SK-N-SH treated with all-trans-retinoic acid at 6 μM for 48 hours (cell line): ENCODE measurements at regions not wholly inside any gene's neighbourhood (a gene's known extent, or its start where the extent isn't known, plus 50 kb on each side); places are given as distances from the start of the nearest gene placed in this dataset.

ENCODE experiments used
- ATAC-seq: fragments of 200-7000 bp; cut with Tn5 transposase; 3 replicates; pipeline ENCODE4 v1.9.1; 2020; ENCODE audit warnings: mild to moderate bottlenecking, moderate library complexity
- ARNTL ChIP-seq: fragments of 450-650 bp; formaldehyde crosslinking; IDR thresholded peaks from 2 replicates; pipeline ENCODE4 v1.5.0; 2020; ENCODE audit warnings: low read depth, mild to moderate bottlenecking, moderate library complexity, borderline replicate concordance
- CSDC2 ChIP-seq: fragments of 250-450 bp; sonication (Bioruptor Pico); IDR thresholded peaks from 2 replicates; pipeline ENCODE4 v1.5.0; 2020; ENCODE audit warnings: mild to moderate bottlenecking, moderate library complexity
- ESRRG ChIP-seq: fragments of 250-450 bp; sonication (Bioruptor Pico); IDR thresholded peaks from 2 replicates; pipeline ENCODE4 v1.6.1; 2021; ENCODE audit warnings: mild to moderate bottlenecking
- GLIS3 ChIP-seq: fragments of 250-450 bp; sonication (Bioruptor Pico); IDR thresholded peaks from 2 replicates; pipeline ENCODE4 v1.5.0; 2020; ENCODE audit warnings: mild to moderate bottlenecking, moderate library complexity
- ISL1 ChIP-seq: fragments of 250-450 bp; sonication (Bioruptor Pico); IDR thresholded peaks from 2 replicates; pipeline ENCODE4 v2.1.2; 2022; ENCODE audit warnings: mild to moderate bottlenecking, moderate library complexity
- OSR1 ChIP-seq: fragments of 250-450 bp; sonication (Bioruptor Pico); IDR thresholded peaks from 2 replicates; pipeline ENCODE4 v1.8.0; 2022; ENCODE audit warnings: moderate library complexity, mild to moderate bottlenecking, inconsistent platforms
- PPARA ChIP-seq: fragments of 250-450 bp; sonication (Bioruptor Pico); IDR thresholded peaks from 2 replicates; pipeline ENCODE4 v1.5.0; 2020; ENCODE audit warnings: mild to moderate bottlenecking, borderline replicate concordance
- RARB ChIP-seq: fragments of 250-450 bp; sonication (Bioruptor Pico); IDR thresholded peaks from 2 replicates; pipeline ENCODE4 v1.8.0; 2021; ENCODE audit warnings: mild to moderate bottlenecking, moderate library complexity
- SNAI2 ChIP-seq: fragments of 250-450 bp; sonication (Bioruptor Pico); IDR thresholded peaks from 2 replicates; pipeline ENCODE4 v1.5.0; 2020; ENCODE audit warnings: mild to moderate bottlenecking, moderate library complexity
- TOX ChIP-seq: fragments of 250-450 bp; sonication (Bioruptor Pico); IDR thresholded peaks from 2 replicates; pipeline ENCODE4 v1.8.0; 2021; ENCODE audit warnings: mild to moderate bottlenecking, moderate library complexity, borderline replicate concordance
- ZFP3 ChIP-seq: fragments of 250-450 bp; sonication (Bioruptor Pico); IDR thresholded peaks from 2 replicates; pipeline ENCODE4 v1.5.0; 2020; ENCODE audit warnings: mild to moderate bottlenecking, moderate library complexity
- ZFP30 ChIP-seq: fragments of 450-650 bp; formaldehyde crosslinking; IDR thresholded peaks from 2 replicates; pipeline ENCODE4 v1.5.0; 2022; ENCODE audit warnings: mild to moderate bottlenecking, moderate library complexity
- ZNF565 ChIP-seq: fragments of 450-650 bp; formaldehyde crosslinking; conservative IDR thresholded peaks from 2 replicates; pipeline ENCODE4 v1.5.0; 2020; ENCODE audit warnings: low read depth, mild to moderate bottlenecking, moderate library complexity
- ZNF70 ChIP-seq: fragments of 450-650 bp; formaldehyde crosslinking; IDR thresholded peaks from 2 replicates; pipeline ENCODE4 v1.5.0; 2020; ENCODE audit warnings: mild to moderate bottlenecking, moderate library complexity
- ZNF8 ChIP-seq: fragments of 450-650 bp; formaldehyde crosslinking; IDR thresholded peaks from 2 replicates; pipeline ENCODE4 v1.5.0; 2020; ENCODE audit warnings: mild to moderate bottlenecking, moderate library complexity
- TF ChIP-seq, protein P1 (sequence below): fragments of 250-450 bp; sonication (Bioruptor Pico); IDR thresholded peaks from 2 replicates; pipeline ENCODE4 v1.5.0; 2020; ENCODE audit warnings: mild to moderate bottlenecking, moderate library complexity
- TF ChIP-seq, protein P2 (sequence below): fragments of 250-450 bp; sonication (Bioruptor Pico); IDR thresholded peaks from 2 replicates; pipeline ENCODE4 v1.8.0; 2021; ENCODE audit warnings: low read depth, mild to moderate bottlenecking, moderate library complexity, borderline replicate concordance
- TF ChIP-seq, protein P3 (sequence below): fragments of 250-450 bp; sonication (Bioruptor Pico); IDR thresholded peaks from 2 replicates; pipeline ENCODE4 v1.5.1; 2020; ENCODE audit warnings: low read depth, mild to moderate bottlenecking, moderate library complexity
- TF ChIP-seq, protein P4 (sequence below): fragments of 250-450 bp; sonication (Bioruptor Pico); IDR thresholded peaks from 2 replicates; pipeline ENCODE4 v1.5.1; 2021; ENCODE audit warnings: mild to moderate bottlenecking, moderate library complexity

DNA sequence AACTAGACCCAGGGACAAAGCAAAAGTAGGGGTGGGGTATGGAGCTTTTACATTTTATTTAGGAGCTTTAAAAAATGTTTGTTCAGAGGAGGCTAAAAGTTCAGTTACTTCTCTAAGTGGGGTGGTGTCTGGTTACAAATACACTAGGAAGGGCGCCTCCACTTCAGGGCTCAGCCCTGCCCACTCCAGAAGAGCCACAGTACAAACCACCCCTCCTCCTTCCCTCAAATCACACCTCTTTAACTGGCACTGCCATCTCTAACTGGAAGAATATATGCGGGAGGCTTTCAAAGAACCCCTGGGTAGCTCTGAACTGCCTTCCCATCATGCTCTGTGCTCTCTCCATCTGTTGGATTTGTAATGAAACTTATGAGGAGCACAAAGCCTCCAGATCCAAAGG, 98.8 kb upstream of the NFIB start:
- TF ChIP-seq RARB = no peak
- TF ChIP-seq, protein P1, sequence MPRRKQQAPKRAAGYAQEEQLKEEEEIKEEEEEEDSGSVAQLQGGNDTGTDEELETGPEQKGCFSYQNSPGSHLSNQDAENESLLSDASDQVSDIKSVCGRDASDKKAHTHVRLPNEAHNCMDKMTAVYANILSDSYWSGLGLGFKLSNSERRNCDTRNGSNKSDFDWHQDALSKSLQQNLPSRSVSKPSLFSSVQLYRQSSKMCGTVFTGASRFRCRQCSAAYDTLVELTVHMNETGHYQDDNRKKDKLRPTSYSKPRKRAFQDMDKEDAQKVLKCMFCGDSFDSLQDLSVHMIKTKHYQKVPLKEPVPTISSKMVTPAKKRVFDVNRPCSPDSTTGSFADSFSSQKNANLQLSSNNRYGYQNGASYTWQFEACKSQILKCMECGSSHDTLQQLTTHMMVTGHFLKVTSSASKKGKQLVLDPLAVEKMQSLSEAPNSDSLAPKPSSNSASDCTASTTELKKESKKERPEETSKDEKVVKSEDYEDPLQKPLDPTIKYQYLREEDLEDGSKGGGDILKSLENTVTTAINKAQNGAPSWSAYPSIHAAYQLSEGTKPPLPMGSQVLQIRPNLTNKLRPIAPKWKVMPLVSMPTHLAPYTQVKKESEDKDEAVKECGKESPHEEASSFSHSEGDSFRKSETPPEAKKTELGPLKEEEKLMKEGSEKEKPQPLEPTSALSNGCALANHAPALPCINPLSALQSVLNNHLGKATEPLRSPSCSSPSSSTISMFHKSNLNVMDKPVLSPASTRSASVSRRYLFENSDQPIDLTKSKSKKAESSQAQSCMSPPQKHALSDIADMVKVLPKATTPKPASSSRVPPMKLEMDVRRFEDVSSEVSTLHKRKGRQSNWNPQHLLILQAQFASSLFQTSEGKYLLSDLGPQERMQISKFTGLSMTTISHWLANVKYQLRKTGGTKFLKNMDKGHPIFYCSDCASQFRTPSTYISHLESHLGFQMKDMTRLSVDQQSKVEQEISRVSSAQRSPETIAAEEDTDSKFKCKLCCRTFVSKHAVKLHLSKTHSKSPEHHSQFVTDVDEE = no peak
- no peak for TF ChIP-seq ZFP30
- TF ChIP-seq ZNF565 (CRISPR knock-in tag) = no peak
- no peak for TF ChIP-seq TOX
- no peak for TF ChIP-seq ESRRG (CRISPR knock-in tag)
- TF ChIP-seq, protein P2, sequence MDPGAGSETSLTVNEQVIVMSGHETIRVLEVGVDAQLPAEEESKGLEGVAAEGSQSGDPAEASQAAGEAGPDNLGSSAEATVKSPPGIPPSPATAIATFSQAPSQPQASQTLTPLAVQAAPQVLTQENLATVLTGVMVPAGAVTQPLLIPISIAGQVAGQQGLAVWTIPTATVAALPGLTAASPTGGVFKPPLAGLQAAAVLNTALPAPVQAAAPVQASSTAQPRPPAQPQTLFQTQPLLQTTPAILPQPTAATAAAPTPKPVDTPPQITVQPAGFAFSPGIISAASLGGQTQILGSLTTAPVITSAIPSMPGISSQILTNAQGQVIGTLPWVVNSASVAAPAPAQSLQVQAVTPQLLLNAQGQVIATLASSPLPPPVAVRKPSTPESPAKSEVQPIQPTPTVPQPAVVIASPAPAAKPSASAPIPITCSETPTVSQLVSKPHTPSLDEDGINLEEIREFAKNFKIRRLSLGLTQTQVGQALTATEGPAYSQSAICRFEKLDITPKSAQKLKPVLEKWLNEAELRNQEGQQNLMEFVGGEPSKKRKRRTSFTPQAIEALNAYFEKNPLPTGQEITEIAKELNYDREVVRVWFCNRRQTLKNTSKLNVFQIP (CRISPR knock-in tag) = no peak
- no peak for TF ChIP-seq ARNTL
- TF ChIP-seq ZFP3 (CRISPR knock-in tag) = no peak
- TF ChIP-seq, protein P3, sequence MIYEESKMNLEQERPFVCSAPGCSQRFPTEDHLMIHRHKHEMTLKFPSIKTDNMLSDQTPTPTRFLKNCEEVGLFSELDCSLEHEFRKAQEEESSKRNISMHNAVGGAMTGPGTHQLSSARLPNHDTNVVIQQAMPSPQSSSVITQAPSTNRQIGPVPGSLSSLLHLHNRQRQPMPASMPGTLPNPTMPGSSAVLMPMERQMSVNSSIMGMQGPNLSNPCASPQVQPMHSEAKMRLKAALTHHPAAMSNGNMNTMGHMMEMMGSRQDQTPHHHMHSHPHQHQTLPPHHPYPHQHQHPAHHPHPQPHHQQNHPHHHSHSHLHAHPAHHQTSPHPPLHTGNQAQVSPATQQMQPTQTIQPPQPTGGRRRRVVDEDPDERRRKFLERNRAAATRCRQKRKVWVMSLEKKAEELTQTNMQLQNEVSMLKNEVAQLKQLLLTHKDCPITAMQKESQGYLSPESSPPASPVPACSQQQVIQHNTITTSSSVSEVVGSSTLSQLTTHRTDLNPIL (CRISPR knock-in tag) = no peak
- TF ChIP-seq OSR1 (CRISPR knock-in tag) = no peak
- TF ChIP-seq ISL1 = no peak
- no peak for TF ChIP-seq CSDC2 (CRISPR knock-in tag)
- no peak for ATAC-seq

DNA sequence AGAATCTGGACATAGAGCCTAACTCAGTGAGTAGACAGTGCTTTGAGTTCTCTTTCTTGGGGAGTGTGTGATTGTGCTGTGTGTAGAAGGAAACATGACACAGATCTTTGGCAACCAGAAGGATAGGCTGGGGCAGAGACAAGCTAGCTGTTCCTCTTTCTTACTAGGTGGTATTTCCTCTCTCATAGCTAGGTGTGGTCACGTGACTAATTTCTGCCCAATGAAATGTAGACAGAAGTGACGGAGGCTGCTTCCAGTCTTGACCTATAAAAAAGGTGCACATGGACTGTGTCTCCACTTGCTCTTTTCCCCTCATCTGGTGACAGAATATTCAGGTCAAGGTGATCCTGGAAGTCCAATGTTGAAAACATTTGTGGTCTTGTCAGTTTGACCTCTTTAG, 92.5 kb upstream of the NFIB start:
- TF ChIP-seq ZNF70 (CRISPR knock-in tag) = no peak
- no peak for TF ChIP-seq OSR1 (CRISPR knock-in tag)
- no peak for TF ChIP-seq GLIS3 (CRISPR knock-in tag)
- no peak for TF ChIP-seq RARB
- TF ChIP-seq, all 23 proteins: peak for 0

DNA sequence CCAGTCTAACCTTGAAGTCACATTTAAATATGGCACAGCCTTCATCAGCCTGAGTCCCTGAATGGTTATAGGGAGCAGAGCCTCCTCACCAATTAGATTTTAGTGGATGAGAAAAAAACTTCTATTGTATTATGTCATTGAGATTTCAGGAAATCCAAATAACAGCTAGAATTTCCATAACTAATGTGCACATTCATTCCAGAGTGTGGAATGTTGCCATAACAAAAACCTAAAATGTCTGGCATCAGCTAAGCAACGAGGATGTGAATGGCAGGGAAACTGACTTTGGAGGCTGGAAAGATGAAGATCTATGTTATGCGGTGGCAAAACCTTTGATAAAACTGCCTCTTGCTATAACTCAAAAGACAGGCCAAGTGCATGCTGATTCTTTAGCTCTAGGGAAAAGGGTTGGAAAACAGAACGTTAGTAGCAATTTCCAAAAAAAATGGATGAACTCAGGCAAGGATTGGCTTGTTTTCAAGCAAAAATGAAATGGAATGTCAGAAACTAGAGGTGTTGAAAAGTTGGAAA, 91.3 kb upstream of the NFIB start:
- no peak for ATAC-seq
- TF ChIP-seq ARNTL (no peak), SNAI2 (CRISPR knock-in tag) (no peak), PPARA (no peak), ZNF8 (CRISPR knock-in tag) (no peak), ISL1 (no peak), ZNF565 (CRISPR knock-in tag) (no peak)
- TF ChIP-seq, protein P3 (CRISPR knock-in tag) = no peak
- TF ChIP-seq, protein P1 = no peak
- TF ChIP-seq, protein P4, sequence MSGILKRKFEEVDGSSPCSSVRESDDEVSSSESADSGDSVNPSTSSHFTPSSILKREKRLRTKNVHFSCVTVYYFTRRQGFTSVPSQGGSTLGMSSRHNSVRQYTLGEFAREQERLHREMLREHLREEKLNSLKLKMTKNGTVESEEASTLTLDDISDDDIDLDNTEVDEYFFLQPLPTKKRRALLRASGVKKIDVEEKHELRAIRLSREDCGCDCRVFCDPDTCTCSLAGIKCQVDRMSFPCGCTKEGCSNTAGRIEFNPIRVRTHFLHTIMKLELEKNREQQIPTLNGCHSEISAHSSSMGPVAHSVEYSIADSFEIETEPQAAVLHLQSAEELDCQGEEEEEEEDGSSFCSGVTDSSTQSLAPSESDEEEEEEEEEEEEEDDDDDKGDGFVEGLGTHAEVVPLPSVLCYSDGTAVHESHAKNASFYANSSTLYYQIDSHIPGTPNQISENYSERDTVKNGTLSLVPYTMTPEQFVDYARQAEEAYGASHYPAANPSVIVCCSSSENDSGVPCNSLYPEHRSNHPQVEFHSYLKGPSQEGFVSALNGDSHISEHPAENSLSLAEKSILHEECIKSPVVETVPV (CRISPR knock-in tag) = no peak
- TF ChIP-seq, protein P2 (CRISPR knock-in tag) = no peak

More for the DNA sequence above, 92.5 kb upstream of the NFIB start:
- ATAC-seq = no peak
